ENCODE measurements at regions not wholly inside any gene's neighbourhood (a gene's known extent, or its start where the extent isn't known, plus 50 kb on each side); places are given as distances from the start of the nearest gene placed in this dataset.
A peak's percentile ranks its signal among the peaks of the same experiment; 100 is the strongest.

DNA sequence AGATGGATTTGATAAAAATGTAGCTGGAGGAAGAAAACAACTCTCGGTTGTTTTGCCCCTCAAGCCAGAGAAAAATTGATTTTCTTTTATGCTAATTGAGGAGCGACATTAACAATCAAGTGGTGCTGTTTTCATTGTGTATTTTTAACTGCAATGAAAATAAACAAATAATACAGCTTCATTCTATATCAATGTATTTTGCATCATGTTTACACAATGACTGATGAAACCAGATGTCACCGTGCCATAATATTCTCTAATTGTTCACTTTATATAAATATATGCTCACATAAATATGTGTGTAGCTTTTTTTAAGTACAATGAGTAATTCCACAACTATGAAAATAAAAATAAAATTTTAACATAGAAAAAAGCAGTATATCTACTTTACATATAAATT is 139.0 kb upstream of the PRDM9 start:
- H3K27ac ChIP-seq, result no peak overlapping the region
- TF ChIP-seq, protein P1, sequence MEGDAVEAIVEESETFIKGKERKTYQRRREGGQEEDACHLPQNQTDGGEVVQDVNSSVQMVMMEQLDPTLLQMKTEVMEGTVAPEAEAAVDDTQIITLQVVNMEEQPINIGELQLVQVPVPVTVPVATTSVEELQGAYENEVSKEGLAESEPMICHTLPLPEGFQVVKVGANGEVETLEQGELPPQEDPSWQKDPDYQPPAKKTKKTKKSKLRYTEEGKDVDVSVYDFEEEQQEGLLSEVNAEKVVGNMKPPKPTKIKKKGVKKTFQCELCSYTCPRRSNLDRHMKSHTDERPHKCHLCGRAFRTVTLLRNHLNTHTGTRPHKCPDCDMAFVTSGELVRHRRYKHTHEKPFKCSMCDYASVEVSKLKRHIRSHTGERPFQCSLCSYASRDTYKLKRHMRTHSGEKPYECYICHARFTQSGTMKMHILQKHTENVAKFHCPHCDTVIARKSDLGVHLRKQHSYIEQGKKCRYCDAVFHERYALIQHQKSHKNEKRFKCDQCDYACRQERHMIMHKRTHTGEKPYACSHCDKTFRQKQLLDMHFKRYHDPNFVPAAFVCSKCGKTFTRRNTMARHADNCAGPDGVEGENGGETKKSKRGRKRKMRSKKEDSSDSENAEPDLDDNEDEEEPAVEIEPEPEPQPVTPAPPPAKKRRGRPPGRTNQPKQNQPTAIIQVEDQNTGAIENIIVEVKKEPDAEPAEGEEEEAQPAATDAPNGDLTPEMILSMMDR (IDR thresholded peaks at IDR 0.05), result no peak
- TF ChIP-seq ZFX (IDR thresholded peaks at IDR 0.05; ENCODE audit: borderline replicate concordance), result no peak

- TF ChIP-seq, protein P1 (IDR thresholded peaks at IDR 0.05), result no peak
- no peak for TF ChIP-seq ZFX (IDR thresholded peaks at IDR 0.05; ENCODE audit: borderline replicate concordance)
- H3K27ac ChIP-seq, result no peak overlapping the region
Measured at GRCh38 chr5:23367874-23368273, 139.5 kb upstream of the PRDM9 start.

- TF ChIP-seq ZFX (IDR thresholded peaks at IDR 0.05; ENCODE audit: borderline replicate concordance), result no peak
- TF ChIP-seq, protein P1 (IDR thresholded peaks at IDR 0.05), result no peak
- no peak overlapping the region for H3K27ac ChIP-seq
Measured at GRCh38 chr5:23353286-23353685, 154.1 kb upstream of the PRDM9 start.

- TF ChIP-seq ZFX (IDR thresholded peaks at IDR 0.05; ENCODE audit: borderline replicate concordance), result no peak
- TF ChIP-seq, protein P1 (IDR thresholded peaks at IDR 0.05), result peak; percentile 60
- H3K27ac ChIP-seq, result no peak overlapping the region
Measured at GRCh38 chr5:23352446-23352845, 155.0 kb upstream of the PRDM9 start.

GRCh38 chr5:23343121-23343520 is 164.3 kb upstream of the PRDM9 start:
- no peak overlapping the region for H3K27ac ChIP-seq
- no peak for TF ChIP-seq ZFX (IDR thresholded peaks at IDR 0.05; ENCODE audit: borderline replicate concordance)
- TF ChIP-seq, protein P1 (IDR thresholded peaks at IDR 0.05), result no peak

DNA sequence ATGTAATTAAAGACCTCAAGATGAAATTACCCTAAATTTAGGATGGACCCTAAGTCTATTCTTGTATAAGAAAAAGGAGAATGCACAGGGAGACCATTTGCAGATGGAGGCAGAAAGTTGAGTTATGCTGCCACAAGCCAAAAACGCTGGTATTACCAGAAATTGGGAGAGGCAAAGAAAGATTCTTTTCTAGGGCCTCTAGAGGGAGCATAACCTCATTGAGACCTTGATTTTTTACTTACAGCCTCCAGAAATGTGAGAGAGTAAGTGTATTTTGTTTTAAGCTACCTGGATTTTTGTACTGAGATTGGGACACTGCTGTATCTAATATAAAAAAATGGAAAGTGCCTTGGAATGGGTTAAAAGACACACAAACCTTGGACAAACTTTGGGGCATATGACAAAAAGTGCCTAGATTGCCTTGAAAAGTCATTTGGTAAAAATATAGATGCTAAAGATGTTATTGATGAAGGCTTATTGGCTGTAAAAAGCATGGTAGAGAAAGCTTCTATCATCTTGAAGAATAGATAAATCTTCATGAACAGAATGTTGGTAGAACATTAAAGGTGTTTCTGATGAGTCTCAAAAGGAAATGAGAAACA is 174.7 kb upstream of the PRDM9 start:
- no peak overlapping the region for H3K27ac ChIP-seq
- TF ChIP-seq ZFX (IDR thresholded peaks at IDR 0.05; ENCODE audit: borderline replicate concordance), result no peak
- TF ChIP-seq, protein P1 (IDR thresholded peaks at IDR 0.05), result peak; percentile 62

DNA sequence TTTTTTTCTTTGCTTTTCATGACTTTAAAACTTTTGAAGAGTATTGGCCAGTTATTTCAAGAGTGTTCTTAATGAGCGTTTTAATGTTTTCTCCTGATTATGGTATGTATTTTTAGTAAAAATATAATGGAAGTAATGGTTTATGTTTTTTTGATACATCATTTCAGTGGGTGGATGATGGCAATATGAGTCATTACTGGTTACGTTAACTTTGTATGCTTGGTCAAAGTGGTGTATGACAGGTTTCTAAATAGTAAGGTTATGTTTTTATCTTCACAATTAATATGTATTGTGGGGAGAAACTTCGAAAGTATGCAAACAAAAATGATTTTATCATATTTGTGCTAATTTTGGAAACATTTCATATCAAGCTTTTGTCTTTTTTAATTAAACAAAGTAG is 176.7 kb upstream of the PRDM9 start:
- no peak overlapping the region for H3K27ac ChIP-seq
- TF ChIP-seq, protein P1 (IDR thresholded peaks at IDR 0.05), result no peak
- TF ChIP-seq ZFX (IDR thresholded peaks at IDR 0.05; ENCODE audit: borderline replicate concordance), result no peak

Data from 22Rv1 (cell line).